Forelimb muscle (tissue), 1 donor: ENCODE measurements at regions not wholly inside any gene's neighbourhood (a gene's known extent, or its start where the extent isn't known, plus 50 kb on each side); places are given as distances from the start of the nearest gene placed in this dataset.
"Not testable (repeated sequence)": the region's sequence is repeated elsewhere in the genome, so short reads cannot be mapped to it uniquely, and the experiment has no call there.

Experiments used
- DNase-seq: peaks from one replicate; pipeline ENCODE4 v3.0.0-alpha.2; 2013; ENCODE audit warnings: low read depth

- DNase-seq: no peak
These were observed 754.1 kb downstream of the PCDH7 start for GRCh38 chr4:31474221-31474620.

- no peak for DNase-seq
These were observed 762.5 kb downstream of the PCDH7 start for GRCh38 chr4:31482691-31483090.

GRCh38 chr4:31499216-31499615 is 779.0 kb downstream of the PCDH7 start:
- not testable (repeated sequence) for DNase-seq

GRCh38 chr4:31516520-31516919 is 796.4 kb downstream of the PCDH7 start:
- DNase-seq: no peak

- no peak for DNase-seq
These were observed 798.7 kb downstream of the PCDH7 start for GRCh38 chr4:31518796-31519250.

- DNase-seq: no peak
These were observed 810.4 kb downstream of the PCDH7 start for GRCh38 chr4:31530555-31530954.

- DNase-seq: no peak
These were observed 818.7 kb downstream of the PCDH7 start for GRCh38 chr4:31538877-31539276.

GRCh38 chr4:31539284-31540069 is 819.3 kb downstream of the PCDH7 start:
- no peak for DNase-seq

- DNase-seq: no peak
These were observed 825.2 kb downstream of the PCDH7 start for GRCh38 chr4:31545330-31545729.

- DNase-seq: no peak
These were observed 825.6 kb downstream of the PCDH7 start for GRCh38 chr4:31545755-31546154.

- DNase-seq: no peak
These were observed 827.9 kb downstream of the PCDH7 start for GRCh38 chr4:31548021-31548420.

- no peak for DNase-seq
These were observed 828.7 kb downstream of the PCDH7 start for GRCh38 chr4:31548823-31549222.

- no peak for DNase-seq
These were observed 829.1 kb downstream of the PCDH7 start for GRCh38 chr4:31549256-31549655.

- no peak for DNase-seq
These were observed 837.3 kb downstream of the PCDH7 start for GRCh38 chr4:31557437-31557836.

GRCh38 chr4:31573554-31573953 is 853.4 kb downstream of the PCDH7 start:
- DNase-seq: no peak

- no peak for DNase-seq
These were observed 855.3 kb downstream of the PCDH7 start for GRCh38 chr4:31575504-31575903.

- DNase-seq: no peak
These were observed 860.7 kb downstream of the PCDH7 start for GRCh38 chr4:31580843-31581242.

GRCh38 chr4:31585503-31585902 is 865.3 kb downstream of the PCDH7 start:
- DNase-seq: no peak

- no peak for DNase-seq
These were observed 872.1 kb downstream of the PCDH7 start for GRCh38 chr4:31592293-31592692.

- no peak for DNase-seq
These were observed 875.3 kb downstream of the PCDH7 start for GRCh38 chr4:31595496-31595895.

- DNase-seq: no peak
These were observed 878.5 kb downstream of the PCDH7 start for GRCh38 chr4:31598639-31599038.

GRCh38 chr4:31601793-31602192 is 881.6 kb downstream of the PCDH7 start:
- no peak for DNase-seq

GRCh38 chr4:31613946-31614623 is 893.9 kb downstream of the PCDH7 start:
- no peak for DNase-seq
